GM23338 (cell line): ENCODE measurements at regions not wholly inside any gene's neighbourhood (a gene's known extent, or its start where the extent isn't known, plus 50 kb on each side); places are given as distances from the start of the nearest gene placed in this dataset.

Experiments
- ATAC-seq: fragments of 200-7000 bp; cut with Tn5 transposase; 3 replicates; pipeline ENCODE4 v1.9.1; 2020
- DNase-seq: peaks from one replicate; pipeline ENCODE4 v3.0.0-alpha.2; 2015; ENCODE audit warnings: low spot score
- H2AFZ ChIP-seq: fragments of 200-600 bp; sonication (generic); 2 replicates; pipeline ENCODE4 v1.8.0; 2016; ENCODE audit warnings: antibody characterized with exemption, mild to moderate bottlenecking, moderate library complexity
- H3F3A ChIP-seq: fragments of 200-600 bp; sonication (generic); replicated peaks from 2 replicates; pipeline ENCODE4 v1.8.0; 2017; ENCODE audit warnings: antibody characterized with exemption, mixed run types, low read depth
- H3K27ac ChIP-seq: fragments of 200-600 bp; sonication (generic); 2 replicates; pipeline ENCODE4 v1.6.1; 2016; ENCODE audit warnings: low read depth
- H3K27me3 ChIP-seq: fragments of 200-600 bp; sonication (generic); 2 replicates; pipeline ENCODE4 v1.8.0; 2016; ENCODE audit warnings: mild to moderate bottlenecking, mixed run types, moderate library complexity; ENCODE audit not compliant: insufficient read depth
- H3K36me3 ChIP-seq: fragments of 200-600 bp; sonication (generic); 2 replicates; pipeline ENCODE4 v1.8.0; 2016; ENCODE audit warnings: mild to moderate bottlenecking; ENCODE audit not compliant: insufficient read depth
- H3K4me1 ChIP-seq: fragments of 200-600 bp; sonication (generic); 2 replicates; pipeline ENCODE4 v1.8.0; 2016; ENCODE audit warnings: mild to moderate bottlenecking, moderate library complexity; ENCODE audit not compliant: insufficient read depth
- H3K4me2 ChIP-seq: fragments of 200-600 bp; sonication (generic); 2 replicates; pipeline ENCODE4 v1.7.1; 2017; ENCODE audit warnings: mixed run types
- H3K4me3 ChIP-seq: fragments of 200-600 bp; sonication (generic); 2 replicates; pipeline ENCODE4 v1.6.1; 2016; ENCODE audit warnings: mixed run types
- H3K79me2 ChIP-seq: fragments of 200-600 bp; sonication (generic); replicated peaks from 2 replicates; pipeline ENCODE4 v1.8.0; 2017; ENCODE audit warnings: mild to moderate bottlenecking; ENCODE audit not compliant: insufficient read depth
- H3K9me2 ChIP-seq: fragments of 200-600 bp; sonication (generic); 2 replicates; pipeline ENCODE4 v1.8.0; 2017; ENCODE audit not compliant: insufficient read depth
- H4K20me1 ChIP-seq: fragments of 200-600 bp; sonication (generic); replicated peaks from 2 replicates; pipeline ENCODE4 v1.8.0; 2017; ENCODE audit warnings: mild to moderate bottlenecking; ENCODE audit not compliant: insufficient read depth
- H3K27ac Mint-ChIP-seq: 2 replicates; pipeline ENCODE4 v1.8.0; 2020; ENCODE audit warnings: inconsistent platforms, mild to moderate bottlenecking, moderate library complexity, mixed read lengths
- H3K27me3 Mint-ChIP-seq: 3 replicates; pipeline ENCODE4 v1.8.0; 2022; ENCODE audit warnings: low read depth, mild to moderate bottlenecking, moderate library complexity, mixed read lengths, inconsistent platforms; ENCODE audit not compliant: insufficient read depth, poor library complexity
- H3K36me3 Mint-ChIP-seq: 3 replicates; pipeline ENCODE4 v1.8.0; 2021; ENCODE audit warnings: low read depth, mild to moderate bottlenecking, inconsistent platforms, moderate library complexity, mixed read lengths
- H3K4me1 Mint-ChIP-seq: 3 replicates; pipeline ENCODE4 v1.8.0; 2020; ENCODE audit warnings: mild to moderate bottlenecking, inconsistent platforms, mixed read lengths
- H3K4me3 Mint-ChIP-seq: 3 replicates; pipeline ENCODE4 v1.8.0; 2021; ENCODE audit warnings: moderate library complexity, mild to moderate bottlenecking, inconsistent platforms, mixed read lengths
- H3K9me3 Mint-ChIP-seq: 3 replicates; pipeline ENCODE4 v1.8.0; 2020; ENCODE audit warnings: moderate library complexity, mild to moderate bottlenecking, inconsistent platforms, mixed read lengths
- CREB1 ChIP-seq: fragments of 250-450 bp; sonication (Bioruptor Pico); IDR thresholded peaks from 2 replicates; pipeline ENCODE4 v1.5.0; 2020; ENCODE audit warnings: low read depth, mild to moderate bottlenecking, moderate library complexity
- CTCF ChIP-seq, 2 experiments: fragments of 200-600 bp in 1 of 2; sonication (generic) in 1 of 2; conservative IDR thresholded peaks; 2 replicates each; pipeline versions ENCODE4 v1.5.1 to v1.6.1; 2016 to 2017; ENCODE audit warnings: antibody characterized with exemption in 2 of 2, low read depth in 2 of 2, mild to moderate bottlenecking in 2 of 2, moderate library complexity in 1 of 2
- EZH2 ChIP-seq: fragments of 200-600 bp; sonication (generic); IDR thresholded peaks from one replicate; pipeline ENCODE4 v1.8.0; 2017; ENCODE audit warnings: antibody characterized with exemption, mild to moderate bottlenecking, low read depth; ENCODE audit not compliant: unreplicated experiment
- EZH2phosphoT487 ChIP-seq: fragments of 200-600 bp; sonication (generic); IDR thresholded peaks from one replicate; pipeline ENCODE4 v1.8.1; 2018; ENCODE audit warnings: antibody characterized with exemption; ENCODE audit not compliant: unreplicated experiment
- JUNB ChIP-seq: IDR thresholded peaks from one replicate; pipeline ENCODE4 v1.6.1; 2016; ENCODE audit warnings: antibody characterized with exemption; ENCODE audit not compliant: unreplicated experiment
- NANOG ChIP-seq: IDR thresholded peaks from 2 replicates; pipeline ENCODE4 v1.6.1; 2016; ENCODE audit warnings: antibody characterized with exemption, borderline replicate concordance
- POLR2AphosphoS5 ChIP-seq: IDR thresholded peaks from 2 replicates; pipeline ENCODE4 v1.6.1; 2016; ENCODE audit warnings: antibody characterized with exemption, low read depth
- STAT1 ChIP-seq: IDR thresholded peaks from one replicate; pipeline ENCODE4 v1.6.1; 2016; ENCODE audit warnings: antibody characterized with exemption; ENCODE audit not compliant: unreplicated experiment
- ZNF331 ChIP-seq: fragments of 250-450 bp; sonication (Bioruptor Pico); IDR thresholded peaks from 2 replicates; pipeline ENCODE4 v1.5.0; 2020; ENCODE audit warnings: low read depth, mild to moderate bottlenecking, moderate library complexity
- TF ChIP-seq, protein P1 (sequence below): IDR thresholded peaks from 2 replicates; pipeline ENCODE4 v1.6.1; 2016; ENCODE audit warnings: antibody characterized with exemption
- TF ChIP-seq, protein P2 (sequence below): IDR thresholded peaks from one replicate; pipeline ENCODE4 v1.6.1; 2018; ENCODE audit warnings: antibody characterized with exemption; ENCODE audit not compliant: unreplicated experiment

DNA sequence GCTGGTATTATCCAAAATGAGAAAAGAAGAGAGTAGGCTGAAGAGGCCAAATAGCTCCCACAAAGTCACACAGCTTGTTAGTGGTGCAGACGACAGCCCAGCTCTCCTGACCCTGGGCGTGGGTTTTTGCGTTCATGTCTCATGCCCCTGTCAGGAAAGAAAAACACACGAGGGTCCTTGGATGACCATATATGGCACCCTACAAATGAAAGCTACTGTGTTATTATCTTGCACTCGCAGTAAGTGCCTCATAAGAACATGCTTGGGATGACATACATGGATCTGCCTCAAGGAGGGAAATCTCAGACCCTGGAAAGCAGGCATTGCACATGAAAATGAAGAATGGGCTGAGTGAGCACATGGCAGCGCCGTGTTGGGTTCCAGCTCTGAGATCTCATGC lies 89.7 kb downstream of the SEMA4F start:
- no peak for ATAC-seq
- H3K4me2 ChIP-seq: no peak overlapping the region
- H3K4me1 Mint-ChIP-seq: peaks cover 20% of the 10 kb centered on the region
- no peaks in the 10 kb centered on the region for H3K36me3 Mint-ChIP-seq
- H3K27ac ChIP-seq: no peak overlapping the region
- 0 out of 2 replicates have a peak, but pooled peaks cover 5% of the 10 kb centered on the region for H3K9me2 ChIP-seq
- no peaks in the 10 kb centered on the region for H3F3A ChIP-seq
- no peak overlapping the region for H3K4me3 ChIP-seq
- peaks cover 6% of the 10 kb centered on the region; the same call in 1 of the 2 replicates for H3K4me1 ChIP-seq
- peaks cover 10% of the 10 kb centered on the region for H3K27me3 Mint-ChIP-seq
- peak overlapping the region; percentile 14; the same call in 1 of the 2 replicates for H2AFZ ChIP-seq
- H4K20me1 ChIP-seq: no peaks in the 10 kb centered on the region
- no peaks in the 10 kb centered on the region for H3K9me3 Mint-ChIP-seq
- H3K27me3 ChIP-seq: no peaks in the 10 kb centered on the region
- no peak for TF ChIP-seq STAT1
- no peak for TF ChIP-seq CTCF (conservative IDR thresholded peaks at IDR 0.05; ENCODE audit: low read depth in 2 of 2)
- DNase-seq: no peak
- no peak overlapping the region for H3K27ac Mint-ChIP-seq
- no peaks in the 10 kb centered on the region for H3K36me3 ChIP-seq
- H3K4me3 Mint-ChIP-seq: no peak overlapping the region
- no peaks in the 10 kb centered on the region for H3K79me2 ChIP-seq

GRCh38 chr2:74744731-74745515 lies 89.0 kb upstream of the HK2 start:
- Mint-ChIP-seq H3K27me3 (peaks cover 10% of the 10 kb centered on the region), H3K27ac (no peak overlapping the region; the same call in 1 of the 2 replicates), H3K4me1 (peaks cover 20% of the 10 kb centered on the region), H3K36me3 (no peaks in the 10 kb centered on the region), H3K9me3 (no peaks in the 10 kb centered on the region), H3K4me3 (no peak overlapping the region)
- Histone ChIP-seq H3K27me3 (no peaks in the 10 kb centered on the region), H3K4me3 (no peak overlapping the region), H3K4me1 (peaks cover 6% of the 10 kb centered on the region; the same call in 1 of the 2 replicates), H3K27ac (no peak overlapping the region), H3K36me3 (no peaks in the 10 kb centered on the region), H4K20me1 (no peaks in the 10 kb centered on the region), H3K79me2 (no peaks in the 10 kb centered on the region), H3K9me2 (0 out of 2 replicates have a peak, but pooled peaks cover 5% of the 10 kb centered on the region), H3F3A (no peaks in the 10 kb centered on the region), H3K4me2 (no peak overlapping the region), H2AFZ (no peak overlapping the region)
- no peak for DNase-seq
- no peak for ATAC-seq
- TF ChIP-seq STAT1: no peak
- TF ChIP-seq EZH2: no peak
- no peak for TF ChIP-seq CTCF (conservative IDR thresholded peaks at IDR 0.05; ENCODE audit: low read depth in 2 of 2)
- no peak for TF ChIP-seq EZH2phosphoT487
- TF ChIP-seq, protein P1, sequence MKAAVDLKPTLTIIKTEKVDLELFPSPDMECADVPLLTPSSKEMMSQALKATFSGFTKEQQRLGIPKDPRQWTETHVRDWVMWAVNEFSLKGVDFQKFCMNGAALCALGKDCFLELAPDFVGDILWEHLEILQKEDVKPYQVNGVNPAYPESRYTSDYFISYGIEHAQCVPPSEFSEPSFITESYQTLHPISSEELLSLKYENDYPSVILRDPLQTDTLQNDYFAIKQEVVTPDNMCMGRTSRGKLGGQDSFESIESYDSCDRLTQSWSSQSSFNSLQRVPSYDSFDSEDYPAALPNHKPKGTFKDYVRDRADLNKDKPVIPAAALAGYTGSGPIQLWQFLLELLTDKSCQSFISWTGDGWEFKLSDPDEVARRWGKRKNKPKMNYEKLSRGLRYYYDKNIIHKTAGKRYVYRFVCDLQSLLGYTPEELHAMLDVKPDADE: no peak
- TF ChIP-seq ZNF331 (CRISPR knock-in tag): no peak
- no peak for TF ChIP-seq POLR2AphosphoS5
- TF ChIP-seq, protein P2, sequence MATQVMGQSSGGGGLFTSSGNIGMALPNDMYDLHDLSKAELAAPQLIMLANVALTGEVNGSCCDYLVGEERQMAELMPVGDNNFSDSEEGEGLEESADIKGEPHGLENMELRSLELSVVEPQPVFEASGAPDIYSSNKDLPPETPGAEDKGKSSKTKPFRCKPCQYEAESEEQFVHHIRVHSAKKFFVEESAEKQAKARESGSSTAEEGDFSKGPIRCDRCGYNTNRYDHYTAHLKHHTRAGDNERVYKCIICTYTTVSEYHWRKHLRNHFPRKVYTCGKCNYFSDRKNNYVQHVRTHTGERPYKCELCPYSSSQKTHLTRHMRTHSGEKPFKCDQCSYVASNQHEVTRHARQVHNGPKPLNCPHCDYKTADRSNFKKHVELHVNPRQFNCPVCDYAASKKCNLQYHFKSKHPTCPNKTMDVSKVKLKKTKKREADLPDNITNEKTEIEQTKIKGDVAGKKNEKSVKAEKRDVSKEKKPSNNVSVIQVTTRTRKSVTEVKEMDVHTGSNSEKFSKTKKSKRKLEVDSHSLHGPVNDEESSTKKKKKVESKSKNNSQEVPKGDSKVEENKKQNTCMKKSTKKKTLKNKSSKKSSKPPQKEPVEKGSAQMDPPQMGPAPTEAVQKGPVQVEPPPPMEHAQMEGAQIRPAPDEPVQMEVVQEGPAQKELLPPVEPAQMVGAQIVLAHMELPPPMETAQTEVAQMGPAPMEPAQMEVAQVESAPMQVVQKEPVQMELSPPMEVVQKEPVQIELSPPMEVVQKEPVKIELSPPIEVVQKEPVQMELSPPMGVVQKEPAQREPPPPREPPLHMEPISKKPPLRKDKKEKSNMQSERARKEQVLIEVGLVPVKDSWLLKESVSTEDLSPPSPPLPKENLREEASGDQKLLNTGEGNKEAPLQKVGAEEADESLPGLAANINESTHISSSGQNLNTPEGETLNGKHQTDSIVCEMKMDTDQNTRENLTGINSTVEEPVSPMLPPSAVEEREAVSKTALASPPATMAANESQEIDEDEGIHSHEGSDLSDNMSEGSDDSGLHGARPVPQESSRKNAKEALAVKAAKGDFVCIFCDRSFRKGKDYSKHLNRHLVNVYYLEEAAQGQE: no peak
- TF ChIP-seq NANOG: no peak
- TF ChIP-seq JUNB: no peak
- TF ChIP-seq CREB1 (CRISPR knock-in tag): no peak
